Caco-2 (cell line): ENCODE measurements at regions not wholly inside any gene's neighbourhood (a gene's known extent, or its start where the extent isn't known, plus 50 kb on each side); places are given as distances from the start of the nearest gene placed in this dataset.

Source experiments
- BruUV-seq: library from RNA; stranded (reverse); fragments of 400-500 nt; replicated peaks from 2 replicates; lab custom pipeline; 2021; lab: Mats Ljungman, UMichigan
- CTCF ChIA-PET: fragments of 300-600 bp; sonication (Branson Sonifier 250); formaldehyde crosslinking; loops from one replicate; lab custom pipeline; 2022; ENCODE audit warnings: antibody characterized with exemption; lab: Charles Lee
- POLR2A ChIA-PET: fragments of 300-600 bp; sonication (Branson Sonifier 250); formaldehyde crosslinking; loops from one replicate; lab custom pipeline; 2022; ENCODE audit warnings: antibody characterized with exemption; lab: Charles Lee
- DNase-seq, 2 experiments: peaks; one replicate each; pipeline versions ENCODE4 v3.0.0 to v3.0.0-alpha.2; 2020 to 2022
- H3K27me3 ChIP-seq: replicated peaks from 2 replicates; pipeline ENCODE4 v1.6.0; 2011; ENCODE audit warnings: low read length; ENCODE audit not compliant: control insufficient read depth, insufficient read depth
- H3K36me3 ChIP-seq: 2 replicates; pipeline ENCODE4 v1.5.1; 2011; ENCODE audit warnings: low read length; ENCODE audit not compliant: control insufficient read depth, insufficient read depth
- H3K4me1 ChIP-seq: fragments of 250-450 bp; sonication (Bioruptor Pico); 2 replicates; pipeline ENCODE4 v1.5.1; 2020; ENCODE audit warnings: mild to moderate bottlenecking
- H3K4me3 ChIP-seq: 2 replicates; pipeline ENCODE4 v1.5.1; 2011; ENCODE audit warnings: low read depth, mild to moderate bottlenecking, control low read depth, low read length
- H3K9me3 ChIP-seq: fragments of 250-450 bp; sonication (Bioruptor Pico); 2 replicates; pipeline ENCODE4 v1.5.1; 2020; ENCODE audit warnings: mild to moderate bottlenecking, moderate library complexity
- H3K27ac Mint-ChIP-seq: one replicate; pipeline ENCODE4 v1.8.0; 2022; ENCODE audit warnings: mixed read lengths; ENCODE audit not compliant: unreplicated experiment
- H3K27me3 Mint-ChIP-seq: one replicate; pipeline ENCODE4 v1.8.0; 2022; ENCODE audit warnings: mixed read lengths; ENCODE audit not compliant: insufficient read depth, unreplicated experiment
- H3K36me3 Mint-ChIP-seq: one replicate; pipeline ENCODE4 v1.8.0; 2022; ENCODE audit warnings: mild to moderate bottlenecking, mixed read lengths; ENCODE audit not compliant: insufficient read depth, unreplicated experiment
- H3K4me1 Mint-ChIP-seq: one replicate; pipeline ENCODE4 v1.8.0; 2022; ENCODE audit warnings: low read depth, mixed read lengths; ENCODE audit not compliant: unreplicated experiment
- H3K4me3 Mint-ChIP-seq: one replicate; pipeline ENCODE4 v1.8.0; 2022; ENCODE audit warnings: mild to moderate bottlenecking, moderate library complexity, mixed read lengths; ENCODE audit not compliant: unreplicated experiment
- H3K9me3 Mint-ChIP-seq: one replicate; pipeline ENCODE4 v1.8.0; 2022; ENCODE audit warnings: mixed read lengths; ENCODE audit not compliant: unreplicated experiment
- intact Hi-C: fragments of 100-400 bp; cut with micrococcal nuclease; formaldehyde crosslinking; loops from one replicate; pipeline ENCODE4 v1.10.0; 2022; ENCODE audit not compliant: unreplicated experiment
- TF ChIP-seq, protein P1 (sequence below), 2 experiments: fragments of 200-600 bp in 1 of 2; IDR thresholded peaks; 1 replicate in 1 of 2; 2 replicates in 1 of 2; pipeline versions ENCODE4 v1.5.1 to v1.8.0; 2011 to 2022; ENCODE audit warnings: antibody characterized with exemption in 1 of 2, control low read depth in 1 of 2, inconsistent platforms in 1 of 2, low read depth in 1 of 2, low read length in 1 of 2, mild to moderate bottlenecking in 1 of 2, moderate library complexity in 1 of 2; ENCODE audit not compliant: insufficient read depth in 1 of 2, severe bottlenecking in 1 of 2, unreplicated experiment in 1 of 2

- intact Hi-C loops: no loop called here
- no peaks in the 10 kb centered on the region for H3K4me1 ChIP-seq
- TF ChIP-seq, protein P1, sequence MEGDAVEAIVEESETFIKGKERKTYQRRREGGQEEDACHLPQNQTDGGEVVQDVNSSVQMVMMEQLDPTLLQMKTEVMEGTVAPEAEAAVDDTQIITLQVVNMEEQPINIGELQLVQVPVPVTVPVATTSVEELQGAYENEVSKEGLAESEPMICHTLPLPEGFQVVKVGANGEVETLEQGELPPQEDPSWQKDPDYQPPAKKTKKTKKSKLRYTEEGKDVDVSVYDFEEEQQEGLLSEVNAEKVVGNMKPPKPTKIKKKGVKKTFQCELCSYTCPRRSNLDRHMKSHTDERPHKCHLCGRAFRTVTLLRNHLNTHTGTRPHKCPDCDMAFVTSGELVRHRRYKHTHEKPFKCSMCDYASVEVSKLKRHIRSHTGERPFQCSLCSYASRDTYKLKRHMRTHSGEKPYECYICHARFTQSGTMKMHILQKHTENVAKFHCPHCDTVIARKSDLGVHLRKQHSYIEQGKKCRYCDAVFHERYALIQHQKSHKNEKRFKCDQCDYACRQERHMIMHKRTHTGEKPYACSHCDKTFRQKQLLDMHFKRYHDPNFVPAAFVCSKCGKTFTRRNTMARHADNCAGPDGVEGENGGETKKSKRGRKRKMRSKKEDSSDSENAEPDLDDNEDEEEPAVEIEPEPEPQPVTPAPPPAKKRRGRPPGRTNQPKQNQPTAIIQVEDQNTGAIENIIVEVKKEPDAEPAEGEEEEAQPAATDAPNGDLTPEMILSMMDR (IDR thresholded peaks at IDR 0.05; ENCODE audit: insufficient read depth in 1 of 2, low read depth in 1 of 2, low read length in 1 of 2, severe bottlenecking in 1 of 2, unreplicated experiment in 1 of 2): no peak
- no peaks in the 10 kb centered on the region for H3K36me3 ChIP-seq
- ChIA-PET POLR2A (no interaction called here), CTCF (no interaction called here)
- Mint-ChIP-seq H3K27me3 (peaks cover 10% of the 10 kb centered on the region), H3K36me3 (no peaks in the 10 kb centered on the region), H3K4me1 (no peaks in the 10 kb centered on the region), H3K9me3 (peaks cover 38% of the 10 kb centered on the region), H3K4me3 (no peak overlapping the region), H3K27ac (no peak overlapping the region)
- peak in 1 of 2 experiments; percentile 5 for DNase-seq
- peaks cover 14% of the 10 kb centered on the region; the same call in 1 of the 2 replicates for H3K9me3 ChIP-seq
- no peaks in the 10 kb centered on the region; the same call in 1 of the 2 replicates for H3K27me3 ChIP-seq
- no peak overlapping the region for H3K4me3 ChIP-seq
- BruUV-seq: no TSS peak
Observed at GRCh38 chr17:77742579-77742978, 215.9 kb upstream of the TNRC6C start.

DNA sequence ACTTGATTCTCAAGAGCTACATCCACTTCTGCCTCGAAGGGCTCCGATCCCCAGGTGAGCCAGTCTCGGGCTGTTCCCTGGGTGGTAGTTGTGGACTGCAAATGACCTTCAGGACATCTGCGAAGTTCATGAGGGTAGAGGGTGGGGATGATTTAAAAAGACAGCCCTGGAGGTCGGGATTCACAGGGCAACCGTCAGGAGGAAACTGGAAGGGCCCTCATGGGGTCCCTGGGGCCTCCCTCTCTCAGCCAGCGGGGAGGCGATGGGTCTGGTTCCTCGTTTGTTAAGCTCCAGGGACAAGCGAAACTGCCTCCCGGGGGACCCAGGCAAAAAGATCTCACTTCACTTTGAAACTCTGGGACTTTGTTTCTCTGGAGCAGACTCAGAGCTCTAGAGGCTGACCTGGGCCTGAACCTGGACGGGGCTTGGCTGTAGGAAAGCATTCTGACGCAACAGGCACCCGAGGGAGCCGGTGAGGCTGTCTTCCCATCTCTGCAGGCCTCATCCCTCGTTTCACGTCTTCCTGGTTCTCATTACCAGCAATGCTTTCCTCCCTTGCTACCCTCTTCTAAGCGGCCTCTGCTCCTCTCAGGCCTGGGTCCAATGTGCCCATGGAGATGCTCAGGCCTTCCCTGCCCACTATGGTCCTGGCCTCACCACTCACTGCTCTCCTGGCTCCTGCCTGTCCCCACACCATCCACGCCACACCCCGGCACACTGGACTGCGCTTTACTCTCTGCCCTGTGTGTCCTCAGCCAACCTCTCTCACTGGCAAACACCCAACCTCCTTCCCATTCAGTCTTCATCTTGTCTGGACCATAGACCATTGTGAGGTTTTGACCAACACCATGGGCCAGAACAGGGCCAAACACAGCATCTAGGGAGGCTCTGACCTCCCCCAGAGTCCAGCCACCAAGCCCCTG is 214.2 kb upstream of the TNRC6C start:
- Histone ChIP-seq H3K27me3 (no peaks in the 10 kb centered on the region; the same call in 1 of the 2 replicates), H3K36me3 (no peaks in the 10 kb centered on the region), H3K9me3 (peaks cover 14% of the 10 kb centered on the region; the same call in 1 of the 2 replicates), H3K4me1 (no peaks in the 10 kb centered on the region), H3K4me3 (no peak overlapping the region)
- H3K4me1 Mint-ChIP-seq: no peaks in the 10 kb centered on the region
- H3K36me3 Mint-ChIP-seq: no peaks in the 10 kb centered on the region
- peak in 1 of 2 experiments; percentile 24 for DNase-seq
- no peak overlapping the region for H3K4me3 Mint-ChIP-seq
- H3K27ac Mint-ChIP-seq: no peak overlapping the region
- TF ChIP-seq, protein P1 (IDR thresholded peaks at IDR 0.05; ENCODE audit: insufficient read depth in 1 of 2, low read depth in 1 of 2, low read length in 1 of 2, severe bottlenecking in 1 of 2, unreplicated experiment in 1 of 2): no peak
- peaks cover 38% of the 10 kb centered on the region for H3K9me3 Mint-ChIP-seq
- no TSS peak for BruUV-seq
- ChIA-PET POLR2A (no interaction called here), CTCF (no interaction called here)
- intact Hi-C loops: no loop called here
- H3K27me3 Mint-ChIP-seq: peaks cover 15% of the 10 kb centered on the region

DNA sequence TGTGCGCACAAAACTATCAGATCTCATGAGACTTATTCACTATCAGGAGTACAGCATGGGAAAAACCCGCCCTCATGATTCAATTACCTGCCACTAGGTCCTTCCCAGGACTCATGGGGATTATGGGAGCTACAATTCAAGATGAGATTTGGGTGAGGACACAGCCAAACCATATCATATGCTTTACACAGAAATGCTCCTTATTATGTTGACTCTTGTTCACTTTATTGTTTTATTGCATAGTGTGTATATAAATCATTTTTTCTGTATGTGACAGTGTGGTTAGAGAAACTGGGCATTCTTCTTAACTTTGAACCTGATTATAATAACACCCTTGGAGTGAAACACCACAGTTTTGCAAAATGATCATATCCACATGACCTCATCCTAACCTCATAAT is 212.8 kb upstream of the TNRC6C start:
- BruUV-seq: no TSS peak
- no peaks in the 10 kb centered on the region; the same call in 1 of the 2 replicates for H3K27me3 ChIP-seq
- no peaks in the 10 kb centered on the region for H3K4me1 Mint-ChIP-seq
- peaks cover 38% of the 10 kb centered on the region for H3K9me3 Mint-ChIP-seq
- no peaks in the 10 kb centered on the region for H3K36me3 Mint-ChIP-seq
- H3K9me3 ChIP-seq: peaks cover 14% of the 10 kb centered on the region; the same call in 1 of the 2 replicates
- POLR2A ChIA-PET: no interaction called here
- H3K4me1 ChIP-seq: no peaks in the 10 kb centered on the region
- no peak overlapping the region for H3K27ac Mint-ChIP-seq
- TF ChIP-seq, protein P1 (IDR thresholded peaks at IDR 0.05; ENCODE audit: insufficient read depth in 1 of 2, low read depth in 1 of 2, low read length in 1 of 2, severe bottlenecking in 1 of 2, unreplicated experiment in 1 of 2): no peak
- H3K27me3 Mint-ChIP-seq: peaks cover 15% of the 10 kb centered on the region
- CTCF ChIA-PET: no interaction called here
- H3K36me3 ChIP-seq: no peaks in the 10 kb centered on the region
- no peak for DNase-seq
- H3K4me3 Mint-ChIP-seq: no peak overlapping the region
- no peak overlapping the region for H3K4me3 ChIP-seq
- intact Hi-C loops: no loop called here
